Nephron (organoid): ENCODE measurements at regions not wholly inside any gene's neighbourhood (a gene's known extent, or its start where the extent isn't known, plus 50 kb on each side); places are given as distances from the start of the nearest gene placed in this dataset.
"Not testable (repeated sequence)": the region's sequence is repeated elsewhere in the genome, so short reads cannot be mapped to it uniquely, and the experiment has no call there.

Experiments
- H3K27ac Mint-ChIP-seq, 3 experiments: 2 replicates each; pipeline ENCODE4 v1.8.0; 2020; ENCODE audit warnings: mixed read lengths in 3 of 3, mild to moderate bottlenecking in 2 of 3, moderate library complexity in 1 of 3
- H3K27me3 Mint-ChIP-seq: 2 replicates; pipeline ENCODE4 v1.8.0; 2021; ENCODE audit warnings: low read depth, mild to moderate bottlenecking, moderate library complexity, mixed read lengths
- H3K36me3 Mint-ChIP-seq: 2 replicates; pipeline ENCODE4 v1.8.0; 2020; ENCODE audit warnings: low read depth, mixed read lengths
- H3K4me1 Mint-ChIP-seq: 2 replicates; pipeline ENCODE4 v1.8.0; 2020; ENCODE audit warnings: mixed read lengths
- H3K4me3 Mint-ChIP-seq, 3 experiments: 2 replicates each; pipeline ENCODE4 v1.8.0; 2020; ENCODE audit warnings: mild to moderate bottlenecking in 3 of 3, mixed read lengths in 3 of 3, moderate library complexity in 2 of 3
- H3K9me3 Mint-ChIP-seq: 2 replicates; pipeline ENCODE4 v1.8.0; 2020; ENCODE audit warnings: mixed read lengths
- CTCF ChIP-seq, 3 experiments: fragments of 200-600 bp; sonication (generic); IDR thresholded peaks; one replicate each; pipeline ENCODE4 v1.5.0; 2021; ENCODE audit warnings: antibody characterized with exemption in 3 of 3; ENCODE audit not compliant: unreplicated experiment in 3 of 3

DNA sequence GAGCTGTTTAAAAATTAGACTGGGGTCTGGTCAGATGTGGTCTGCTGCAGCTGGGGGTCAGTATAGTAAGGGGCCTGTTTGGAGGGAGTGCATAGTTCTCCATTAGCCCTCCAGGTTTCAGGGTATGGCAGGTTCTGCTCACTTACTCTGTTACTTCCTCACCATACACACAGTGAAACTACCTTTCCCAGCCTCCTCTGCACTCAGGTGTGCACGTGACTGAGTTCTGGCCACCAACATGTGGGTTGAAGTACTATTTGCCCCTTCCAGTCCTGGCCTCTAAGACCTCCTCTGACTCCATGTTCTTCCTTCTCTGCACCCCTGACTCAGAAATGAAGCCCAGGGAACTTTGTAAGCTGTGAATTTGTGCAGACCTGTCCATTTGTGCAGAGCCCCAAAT, 190.5 kb upstream of the CLINT1 start:
- Mint-ChIP-seq H3K4me1 (peaks cover 29% of the 10 kb centered on the region), H3K27me3 (no peaks in the 10 kb centered on the region), H3K9me3 (no peaks in the 10 kb centered on the region), H3K4me3 (no peak overlapping the region), H3K27ac (peak overlapping the region in 2 of 3 experiments; percentile 43 to 51), H3K36me3 (no peaks in the 10 kb centered on the region)
- no peak for TF ChIP-seq CTCF (IDR thresholded peaks at IDR 0.05; ENCODE audit: unreplicated experiment in 3 of 3)

- H3K27me3 Mint-ChIP-seq = no peaks in the 10 kb centered on the region
- no peaks in the 10 kb centered on the region for H3K36me3 Mint-ChIP-seq
- H3K27ac Mint-ChIP-seq = no peak overlapping the region
- H3K9me3 Mint-ChIP-seq = no peaks in the 10 kb centered on the region
- no peak for TF ChIP-seq CTCF (IDR thresholded peaks at IDR 0.05; ENCODE audit: unreplicated experiment in 3 of 3)
- no peak overlapping the region for H3K4me3 Mint-ChIP-seq
- peaks cover 13% of the 10 kb centered on the region for H3K4me1 Mint-ChIP-seq
These were observed 186.8 kb upstream of the CLINT1 start for GRCh38 chr5:158045696-158046095.

GRCh38 chr5:158039911-158040347, 181.0 kb upstream of the CLINT1 start:
- peaks cover 20% of the 10 kb centered on the region for H3K9me3 Mint-ChIP-seq
- H3K4me1 Mint-ChIP-seq = no peaks in the 10 kb centered on the region
- no peak for TF ChIP-seq CTCF (IDR thresholded peaks at IDR 0.05; ENCODE audit: unreplicated experiment in 3 of 3)
- H3K27ac Mint-ChIP-seq = peak overlapping the region in 1 of 3 experiments; percentile 74
- H3K36me3 Mint-ChIP-seq = peaks cover 14% of the 10 kb centered on the region
- H3K4me3 Mint-ChIP-seq = no peak overlapping the region
- H3K27me3 Mint-ChIP-seq = no peaks in the 10 kb centered on the region

DNA sequence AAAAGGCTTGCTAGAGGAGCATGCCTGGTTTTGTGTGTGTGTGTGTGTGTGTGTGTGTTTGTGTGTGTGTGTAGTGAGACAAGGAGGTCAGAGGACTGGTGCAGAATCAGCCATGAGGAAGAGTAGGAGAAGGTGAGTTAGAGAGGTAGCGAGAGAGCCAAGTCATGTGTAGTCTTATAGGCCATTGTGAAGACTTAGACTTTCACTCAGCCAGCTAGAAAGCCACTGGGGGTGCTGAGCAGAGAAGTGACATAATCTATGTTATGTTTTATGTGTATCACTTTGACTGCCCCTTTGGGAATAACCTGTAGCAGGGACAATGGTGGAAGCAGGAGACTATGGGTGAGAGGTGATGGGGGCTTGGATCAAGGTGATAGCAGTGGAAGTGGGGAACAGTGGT, 180.5 kb upstream of the CLINT1 start:
- Mint-ChIP-seq H3K36me3 (peaks cover 19% of the 10 kb centered on the region), H3K27ac (peak overlapping the region in 2 of 3 experiments; percentile 3 to 74), H3K4me3 (no peak overlapping the region), H3K4me1 (no peaks in the 10 kb centered on the region), H3K27me3 (no peaks in the 10 kb centered on the region), H3K9me3 (peaks cover 25% of the 10 kb centered on the region)
- no peak for TF ChIP-seq CTCF (IDR thresholded peaks at IDR 0.05; ENCODE audit: unreplicated experiment in 3 of 3)

- not testable (repeated sequence) for H3K4me1 Mint-ChIP-seq, H3K4me3 Mint-ChIP-seq, H3K27me3 Mint-ChIP-seq, H3K27ac Mint-ChIP-seq
- Mint-ChIP-seq H3K36me3 (peaks cover 27% of the 10 kb centered on the region), H3K9me3 (peaks cover 34% of the 10 kb centered on the region)
These were observed 178.1 kb upstream of the CLINT1 start for GRCh38 chr5:158036983-158037595.

- H3K4me1 Mint-ChIP-seq, H3K27me3 Mint-ChIP-seq, H3K27ac Mint-ChIP-seq, H3K4me3 Mint-ChIP-seq: not testable (repeated sequence)
- H3K9me3 Mint-ChIP-seq = peaks cover 34% of the 10 kb centered on the region
- H3K36me3 Mint-ChIP-seq = peaks cover 27% of the 10 kb centered on the region
These were observed 175.6 kb upstream of the CLINT1 start for GRCh38 chr5:158034586-158034985.

GRCh38 chr5:158033724-158034123, 174.8 kb upstream of the CLINT1 start:
- Mint-ChIP-seq H3K27ac (no peak overlapping the region), H3K9me3 (peaks cover 34% of the 10 kb centered on the region), H3K36me3 (peaks cover 27% of the 10 kb centered on the region), H3K4me3 (no peak overlapping the region), H3K4me1 (peaks cover 4% of the 10 kb centered on the region), H3K27me3 (peaks cover 4% of the 10 kb centered on the region)
- TF ChIP-seq CTCF (IDR thresholded peaks at IDR 0.05; ENCODE audit: unreplicated experiment in 3 of 3) = no peak
